WTC11 (cell line): ENCODE measurements at regions not wholly inside any gene's neighbourhood (a gene's known extent, or its start where the extent isn't known, plus 50 kb on each side); places are given as distances from the start of the nearest gene placed in this dataset.

Experiments
- ATAC-seq: fragments of 200-7000 bp; cut with Tn5 transposase; 2 replicates; pipeline ENCODE4 v1.10.0; 2021; ENCODE audit warnings: mild to moderate bottlenecking, moderate library complexity
- CTCF ChIA-PET: fragments of 300-600 bp; sonication (Branson Sonifier 250); formaldehyde crosslinking; loops from one replicate; lab custom pipeline; 2021; ENCODE audit warnings: antibody characterized with exemption; lab: Charles Lee
- POLR2A ChIA-PET: fragments of 350-600 bp; sonication (Branson Sonifier 250); formaldehyde crosslinking; loops from one replicate; lab custom pipeline; 2021; ENCODE audit warnings: antibody characterized with exemption; lab: Charles Lee
- DNase-seq: peaks from one replicate; pipeline ENCODE4 v3.0.0; 2021; ENCODE audit warnings: low spot score
- H3K27ac Mint-ChIP-seq: 2 replicates; pipeline ENCODE4 v1.8.0; 2021; ENCODE audit warnings: mixed read lengths
- H3K27me3 Mint-ChIP-seq: 2 replicates; pipeline ENCODE4 v1.8.0; 2021; ENCODE audit warnings: low read depth, mild to moderate bottlenecking, moderate library complexity, mixed read lengths
- H3K36me3 Mint-ChIP-seq: 2 replicates; pipeline ENCODE4 v1.8.0; 2021; ENCODE audit warnings: mixed read lengths
- H3K4me1 Mint-ChIP-seq: 2 replicates; pipeline ENCODE4 v1.8.0; 2022; ENCODE audit warnings: mixed read lengths
- H3K4me3 Mint-ChIP-seq: 2 replicates; pipeline ENCODE4 v1.8.0; 2021; ENCODE audit warnings: mild to moderate bottlenecking, moderate library complexity, mixed read lengths
- H3K9me3 Mint-ChIP-seq: 2 replicates; pipeline ENCODE4 v1.8.0; 2021; ENCODE audit warnings: mixed read lengths
- AR ChIP-seq: fragments of 250-450 bp; sonication (Bioruptor Pico); IDR thresholded peaks from 2 replicates; pipeline ENCODE4 v1.9.0; 2021; ENCODE audit warnings: mild to moderate bottlenecking
- ARID4B ChIP-seq: sonication (generic); formaldehyde crosslinking; IDR thresholded peaks from 2 replicates; pipeline ENCODE4 v1.8.0; 2023; ENCODE audit warnings: missing genetic modification reagents, mild to moderate bottlenecking, borderline replicate concordance
- ATF6 ChIP-seq: sonication (generic); formaldehyde crosslinking; IDR thresholded peaks from 2 replicates; pipeline ENCODE4 v1.8.1; 2023; ENCODE audit warnings: mild to moderate bottlenecking, missing genetic modification reagents
- CREB1 ChIP-seq: sonication (generic); formaldehyde crosslinking; IDR thresholded peaks from 2 replicates; pipeline ENCODE4 v1.8.0; 2023; ENCODE audit warnings: mild to moderate bottlenecking, missing genetic modification reagents
- E2F1 ChIP-seq: sonication (generic); formaldehyde crosslinking; IDR thresholded peaks from 2 replicates; pipeline ENCODE4 v1.8.0; 2022; ENCODE audit warnings: mild to moderate bottlenecking, missing genetic modification reagents
- EMX1 ChIP-seq: fragments of 250-450 bp; sonication (Bioruptor Pico); IDR thresholded peaks from 2 replicates; pipeline ENCODE4 v1.8.0; 2021; ENCODE audit warnings: mild to moderate bottlenecking
- GTF2I ChIP-seq: fragments of 250-450 bp; sonication (Bioruptor Pico); conservative IDR thresholded peaks from 2 replicates; pipeline ENCODE4 v1.4.0; 2021; ENCODE audit warnings: mild to moderate bottlenecking
- RELA ChIP-seq: sonication (generic); formaldehyde crosslinking; IDR thresholded peaks from 2 replicates; pipeline ENCODE4 v1.8.1; 2022; ENCODE audit warnings: missing genetic modification reagents, mild to moderate bottlenecking, borderline replicate concordance
- SOX15 ChIP-seq: fragments of 250-450 bp; sonication (Bioruptor Pico); IDR thresholded peaks from 2 replicates; pipeline ENCODE4 v1.9.0; 2021; ENCODE audit warnings: mild to moderate bottlenecking
- TEAD1 ChIP-seq: sonication (generic); formaldehyde crosslinking; IDR thresholded peaks from 2 replicates; pipeline ENCODE4 v1.8.0; 2022; ENCODE audit warnings: mild to moderate bottlenecking, missing genetic modification reagents
- ZBTB43 ChIP-seq: sonication (generic); formaldehyde crosslinking; IDR thresholded peaks from 2 replicates; pipeline ENCODE4 v1.8.1; 2023; ENCODE audit warnings: mild to moderate bottlenecking, missing genetic modification reagents
- ZNF138 ChIP-seq: sonication (generic); formaldehyde crosslinking; conservative IDR thresholded peaks from 2 replicates; pipeline ENCODE4 v1.8.1; 2022; ENCODE audit warnings: mild to moderate bottlenecking, moderate library complexity, missing genetic modification reagents
- ZNF317 ChIP-seq: sonication (generic); formaldehyde crosslinking; IDR thresholded peaks from 2 replicates; pipeline ENCODE4 v1.8.1; 2023; ENCODE audit warnings: low read depth, mild to moderate bottlenecking, moderate library complexity, missing genetic modification reagents, borderline replicate concordance
- ZNF512 ChIP-seq: sonication (generic); formaldehyde crosslinking; IDR thresholded peaks from 2 replicates; pipeline ENCODE4 v1.8.1; 2022; ENCODE audit warnings: missing genetic modification reagents, borderline replicate concordance
- ZNF532 ChIP-seq: fragments of 250-450 bp; sonication (Bioruptor Pico); IDR thresholded peaks from 2 replicates; pipeline ENCODE4 v1.9.0; 2021; ENCODE audit warnings: mild to moderate bottlenecking, borderline replicate concordance

- no peak for TF ChIP-seq ARID4B
- no peak for TF ChIP-seq ATF6
- no peak for TF ChIP-seq ZNF317 (CRISPR knock-in tag)
- no peak for TF ChIP-seq AR
- no peak for TF ChIP-seq GTF2I (CRISPR knock-in tag)
- TF ChIP-seq ZNF138 (CRISPR knock-in tag) = no peak
- TF ChIP-seq, all 79 proteins: peak for 0
These were observed 120.1 kb upstream of the PLXNA4 start (continued) for GRCh38 chr7:132696332-132696731.

- Mint-ChIP-seq H3K27me3 (no peaks in the 10 kb centered on the region; the same call in 1 of the 2 replicates), H3K4me1 (peaks cover 29% of the 10 kb centered on the region), H3K27ac (no peak overlapping the region), H3K9me3 (peaks cover 4% of the 10 kb centered on the region), H3K4me3 (no peak overlapping the region), H3K36me3 (peaks cover 5% of the 10 kb centered on the region)
- POLR2A ChIA-PET = no interaction called here
- ATAC-seq (no peak), DNase-seq (no peak)
- CTCF ChIA-PET = no interaction called here
- TF ChIP-seq AR = no peak
- no peak for TF ChIP-seq TEAD1
- TF ChIP-seq ZNF512 = no peak
- TF ChIP-seq RELA (CRISPR knock-in tag) = no peak
- TF ChIP-seq CREB1 (CRISPR knock-in tag) = no peak
- TF ChIP-seq ZBTB43 (CRISPR knock-in tag) = no peak
- TF ChIP-seq E2F1 (CRISPR knock-in tag) = no peak
- TF ChIP-seq ZNF532 (CRISPR knock-in tag) = no peak
- no peak for TF ChIP-seq EMX1 (CRISPR knock-in tag)
- no peak for TF ChIP-seq SOX15 (CRISPR knock-in tag)
These were observed 114.9 kb upstream of the PLXNA4 start for GRCh38 chr7:132691201-132691600.
